Neuronal stem cell (in vitro differentiated cells): ENCODE measurements at regions not wholly inside any gene's neighbourhood (a gene's known extent, or its start where the extent isn't known, plus 50 kb on each side); places are given as distances from the start of the nearest gene placed in this dataset.

Source experiments
- DNase-seq: peaks from one replicate; pipeline ENCODE4 v3.0.0-alpha.2; 2013; ENCODE audit warnings: low spot score
- H2AFZ ChIP-seq: one replicate; pipeline ENCODE4 v1.6.1; 2013; ENCODE audit warnings: mild to moderate bottlenecking, low read length, inconsistent platforms
- H2AK5ac ChIP-seq: 2 replicates; pipeline ENCODE4 v1.6.1; 2013; ENCODE audit warnings: low read depth, mild to moderate bottlenecking, inconsistent platforms, low read length, moderate library complexity, mixed read lengths
- H2BK120ac ChIP-seq: 2 replicates; pipeline ENCODE4 v1.6.1; 2013; ENCODE audit warnings: low read depth, mild to moderate bottlenecking, inconsistent platforms, low read length, moderate library complexity, mixed read lengths
- H2BK12ac ChIP-seq: one replicate; pipeline ENCODE4 v1.6.1; 2013; ENCODE audit warnings: low read length, inconsistent platforms
- H2BK15ac ChIP-seq: 2 replicates; pipeline ENCODE4 v1.6.1; 2013; ENCODE audit warnings: mild to moderate bottlenecking, low read length, inconsistent platforms, mixed read lengths
- H2BK5ac ChIP-seq: one replicate; pipeline ENCODE4 v1.6.1; 2013; ENCODE audit warnings: inconsistent platforms, mild to moderate bottlenecking, low read length, moderate library complexity
- H3K14ac ChIP-seq: one replicate; pipeline ENCODE4 v1.6.1; 2013; ENCODE audit warnings: low read length, inconsistent platforms
- H3K18ac ChIP-seq: 2 replicates; pipeline ENCODE4 v1.6.1; 2013; ENCODE audit warnings: low read length, inconsistent platforms
- H3K23ac ChIP-seq: 2 replicates; pipeline ENCODE4 v1.6.1; 2013; ENCODE audit warnings: low read depth, mild to moderate bottlenecking, mixed read lengths, low read length, inconsistent platforms; ENCODE audit not compliant: poor library complexity
- H3K27ac ChIP-seq: replicated peaks from 3 replicates; pipeline ENCODE4 v1.5.1; 2013; ENCODE audit warnings: low read length, inconsistent platforms
- H3K27me3 ChIP-seq, 3 experiments: 2 replicates each; pipeline ENCODE4 v1.6.1; 2013; ENCODE audit warnings: low read length in 3 of 3, mild to moderate bottlenecking in 2 of 3, inconsistent platforms in 1 of 3, low read depth in 1 of 3, mixed read lengths in 1 of 3, moderate library complexity in 1 of 3; ENCODE audit not compliant: control insufficient read depth in 3 of 3, insufficient read depth in 3 of 3
- H3K36me3 ChIP-seq, 2 donors: replicated peaks in 1 of 2; 2 replicates each; pipeline ENCODE4 v1.6.1; 2013; ENCODE audit warnings: low read length in 2 of 2; ENCODE audit not compliant: control insufficient read depth in 2 of 2, insufficient read depth in 2 of 2
- H3K4ac ChIP-seq: 2 replicates; pipeline ENCODE4 v1.6.1; 2013; ENCODE audit warnings: inconsistent platforms, mild to moderate bottlenecking, low read length, moderate library complexity
- H3K4me1 ChIP-seq, 2 donors: 1 replicate in 1 of 2; 2 replicates in 1 of 2; pipeline ENCODE4 v1.6.1; 2013; ENCODE audit warnings: low read length in 2 of 2, low read depth in 1 of 2; ENCODE audit not compliant: control insufficient read depth in 2 of 2, insufficient read depth in 1 of 2
- H3K4me2 ChIP-seq: one replicate; pipeline ENCODE4 v1.6.1; 2013; ENCODE audit warnings: mild to moderate bottlenecking, low read length, inconsistent platforms; ENCODE audit not compliant: insufficient read depth, poor library complexity, severe bottlenecking
- H3K4me3 ChIP-seq, 2 donors: 2 replicates each; pipeline ENCODE4 v1.5.1; 2013; ENCODE audit warnings: low read length in 2 of 2, mild to moderate bottlenecking in 2 of 2, inconsistent platforms in 1 of 2, moderate library complexity in 1 of 2
- H3K79me1 ChIP-seq: one replicate; pipeline ENCODE4 v1.6.1; 2013; ENCODE audit warnings: low read depth, mild to moderate bottlenecking, inconsistent platforms, low read length, moderate library complexity
- H3K9ac ChIP-seq: one replicate; pipeline ENCODE4 v1.6.1; 2013; ENCODE audit warnings: mild to moderate bottlenecking, low read depth, low read length, inconsistent platforms; ENCODE audit not compliant: poor library complexity
- H3K9me3 ChIP-seq, 2 donors: replicated peaks in 1 of 2; 2 replicates each; pipeline versions ENCODE3 to v1.6.1; 2013; ENCODE audit warnings: low read length in 2 of 2, mild to moderate bottlenecking in 2 of 2, inconsistent platforms in 1 of 2, low read depth in 1 of 2, mixed read lengths in 1 of 2, moderate library complexity in 1 of 2; ENCODE audit not compliant: control insufficient read depth in 2 of 2, insufficient read depth in 1 of 2
- H4K8ac ChIP-seq: one replicate; pipeline ENCODE4 v1.6.1; 2013; ENCODE audit warnings: low read depth, mild to moderate bottlenecking, inconsistent platforms, low read length, moderate library complexity
- H4K91ac ChIP-seq: one replicate; pipeline ENCODE4 v1.6.1; 2013; ENCODE audit warnings: low read length, low read depth, mild to moderate bottlenecking, inconsistent platforms; ENCODE audit not compliant: poor library complexity
- WGBS, 2 donors: extraction: QIAGEN DNeasy Blood & Tissue Kit; methylation state at CpG; one replicate each; pipeline ENCODE4 v1.1.7; 2013; ENCODE audit warnings: missing lambda C conversion rate in 2 of 2, mixed read lengths in 1 of 2; ENCODE audit not compliant: insufficient read length in 2 of 2, insufficient replicate concordance in 1 of 2; ENCODE audit errors: extremely low coverage in 2 of 2; 5-methylcytosine and 5-hydroxymethylcytosine counted together

DNA sequence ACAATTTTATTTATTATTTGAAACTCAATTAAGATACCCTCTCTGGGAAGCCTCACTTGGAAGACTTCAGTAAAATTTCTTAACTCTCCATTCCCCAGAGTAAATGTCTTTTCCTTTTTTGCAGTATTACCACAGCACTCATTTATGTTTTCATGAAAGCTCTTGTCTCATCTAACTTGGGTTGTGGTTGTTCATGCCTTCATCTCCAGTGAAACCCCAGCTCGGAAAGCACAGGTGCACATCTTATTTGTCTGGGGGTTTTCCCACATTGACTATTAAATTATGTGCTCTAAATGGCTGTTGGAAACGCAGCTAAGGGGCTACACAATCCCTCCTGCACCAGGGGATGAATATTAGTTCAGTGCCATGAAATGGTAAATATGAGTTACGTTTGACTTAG lies 954.2 kb upstream of the RAG2 start:
- WGBS, 2 donors = no CpG with 5 or more reads among the region's 3 CpGs
- no peak for DNase-seq
- Histone ChIP-seq H2BK12ac (no peak overlapping the region), H3K79me1 (no peaks in the 10 kb centered on the region), H2BK120ac (no peak overlapping the region), H3K4me1 (no peaks in the 10 kb centered on the region), H3K4ac (no peak overlapping the region), H3K27me3 (no peaks in the 10 kb centered on the region), H4K8ac (no peak overlapping the region), H3K36me3 (no peaks in the 10 kb centered on the region), H3K9me3 (no peaks in the 10 kb centered on the region), H2AFZ (no peak overlapping the region), H3K14ac (no peak overlapping the region), H2BK5ac (no peak overlapping the region), H3K4me3 (no peak overlapping the region), H3K27ac (no peak overlapping the region), H3K9ac (no peak overlapping the region), H3K18ac (no peak overlapping the region), H3K4me2 (no peak overlapping the region), H2BK15ac (no peak overlapping the region), H3K23ac (no peak overlapping the region), H4K91ac (no peak overlapping the region), H2AK5ac (no peak overlapping the region)

DNA sequence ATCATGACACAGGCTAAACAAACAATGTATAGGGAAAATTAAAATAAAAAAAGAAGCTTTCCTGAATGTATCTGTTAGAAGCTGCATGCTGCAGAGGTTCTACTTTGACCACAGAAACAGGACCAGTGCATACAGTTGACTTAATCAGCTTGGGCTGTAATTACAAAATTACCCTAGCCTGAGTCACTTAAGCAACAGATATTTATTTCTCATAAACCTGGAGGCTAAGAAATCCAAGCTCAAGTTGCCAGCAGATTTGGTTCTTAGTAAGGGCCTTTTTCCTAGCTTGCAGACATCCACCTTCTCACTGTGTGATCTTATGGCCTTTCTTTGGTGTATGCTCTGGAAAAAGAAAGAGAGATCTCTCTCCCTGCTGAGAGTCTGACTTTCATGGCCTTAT lies 946.5 kb upstream of the RAG2 start:
- Histone ChIP-seq H2AK5ac (no peak overlapping the region), H3K4me1 (no peaks in the 10 kb centered on the region), H3K4me2 (no peak overlapping the region), H3K79me1 (no peaks in the 10 kb centered on the region), H3K23ac (no peak overlapping the region), H3K9ac (no peak overlapping the region), H2BK12ac (no peak overlapping the region), H2BK5ac (no peak overlapping the region), H3K9me3 (peaks cover 0 to 5% of the 10 kb centered on the region in 2 donors), H3K14ac (no peak overlapping the region), H3K36me3 (no peaks in the 10 kb centered on the region), H3K27ac (no peak overlapping the region), H3K18ac (no peak overlapping the region), H3K4me3 (no peak overlapping the region), H4K8ac (no peak overlapping the region), H3K27me3 (no peaks in the 10 kb centered on the region), H2AFZ (no peak overlapping the region), H3K4ac (no peak overlapping the region), H2BK15ac (no peak overlapping the region), H2BK120ac (no peak overlapping the region), H4K91ac (no peak overlapping the region)
- DNase-seq = no peak

- no CpG with 5 or more reads among the region's 4 CpGs for WGBS, 2 donors
- H3K23ac ChIP-seq = no peak overlapping the region
These were observed 935.8 kb upstream of the RAG2 start for GRCh38 chr11:37533830-37534229.

GRCh38 chr11:37533087-37533486 lies 935.1 kb upstream of the RAG2 start:
- Histone ChIP-seq H3K9me3 (peaks cover 0 to 8% of the 10 kb centered on the region in 2 donors), H4K91ac (no peak overlapping the region), H2AK5ac (no peak overlapping the region), H3K4ac (no peak overlapping the region), H4K8ac (no peak overlapping the region), H2BK120ac (no peak overlapping the region), H2BK15ac (no peak overlapping the region), H2BK12ac (no peak overlapping the region), H3K14ac (no peak overlapping the region), H3K79me1 (no peaks in the 10 kb centered on the region), H3K18ac (no peak overlapping the region), H3K27me3 (no peaks in the 10 kb centered on the region), H3K23ac (no peak overlapping the region), H2AFZ (no peak overlapping the region), H3K27ac (no peak overlapping the region), H3K4me1 (no peaks in the 10 kb centered on the region), H2BK5ac (no peak overlapping the region), H3K36me3 (no peaks in the 10 kb centered on the region), H3K9ac (no peak overlapping the region), H3K4me2 (no peak overlapping the region), H3K4me3 (no peak overlapping the region)
- DNase-seq = no peak
- WGBS, 2 donors = no CpG with 5 or more reads among the region's 2 CpGs

More at GRCh38 chr11:37533830-37534229, 935.8 kb upstream of the RAG2 start:
- DNase-seq = no peak
- Histone ChIP-seq H3K18ac (no peak overlapping the region), H3K14ac (no peak overlapping the region), H2BK120ac (no peak overlapping the region), H2BK15ac (no peak overlapping the region), H2BK5ac (no peak overlapping the region), H2AFZ (no peak overlapping the region), H3K36me3 (no peaks in the 10 kb centered on the region), H3K4me1 (no peaks in the 10 kb centered on the region), H3K9me3 (peaks cover 0 to 6% of the 10 kb centered on the region in 2 donors), H3K4me3 (no peak overlapping the region), H3K4me2 (no peak overlapping the region), H4K91ac (no peak overlapping the region), H3K79me1 (no peaks in the 10 kb centered on the region), H3K27me3 (no peaks in the 10 kb centered on the region), H3K27ac (no peak overlapping the region), H4K8ac (no peak overlapping the region), H2AK5ac (no peak overlapping the region), H3K4ac (no peak overlapping the region), H3K9ac (no peak overlapping the region), H2BK12ac (no peak overlapping the region)
